Endothelial cell of umbilical vein (primary cell): ENCODE measurements at regions not wholly inside any gene's neighbourhood (a gene's known extent, or its start where the extent isn't known, plus 50 kb on each side); places are given as distances from the start of the nearest gene placed in this dataset.

Source experiments
- EZH2 ChIP-seq: IDR thresholded peaks from 2 replicates; pipeline ENCODE4 v1.6.1; 2012; ENCODE audit warnings: borderline replicate concordance, low read depth, mild to moderate bottlenecking, moderate library complexity, low read length, inconsistent platforms; ENCODE audit not compliant: severe bottlenecking
- POLR2A ChIP-seq: IDR thresholded peaks from 2 replicates; pipeline ENCODE4 v1.6.1; 2012; ENCODE audit warnings: low read depth, mild to moderate bottlenecking, control low read depth, low read length
- TF ChIP-seq, protein P1 (sequence below), 2 donors: IDR thresholded peaks; 1 replicate in 1 of 2; 2 replicates in 1 of 2; pipeline ENCODE4 v1.5.1; 2011; ENCODE audit warnings: low read length in 2 of 2, mild to moderate bottlenecking in 2 of 2, moderate library complexity in 2 of 2, control low read depth in 1 of 2, inconsistent platforms in 1 of 2, low read depth in 1 of 2; ENCODE audit not compliant: insufficient read depth in 1 of 2; ENCODE audit errors: extremely low read depth in 1 of 2

DNA sequence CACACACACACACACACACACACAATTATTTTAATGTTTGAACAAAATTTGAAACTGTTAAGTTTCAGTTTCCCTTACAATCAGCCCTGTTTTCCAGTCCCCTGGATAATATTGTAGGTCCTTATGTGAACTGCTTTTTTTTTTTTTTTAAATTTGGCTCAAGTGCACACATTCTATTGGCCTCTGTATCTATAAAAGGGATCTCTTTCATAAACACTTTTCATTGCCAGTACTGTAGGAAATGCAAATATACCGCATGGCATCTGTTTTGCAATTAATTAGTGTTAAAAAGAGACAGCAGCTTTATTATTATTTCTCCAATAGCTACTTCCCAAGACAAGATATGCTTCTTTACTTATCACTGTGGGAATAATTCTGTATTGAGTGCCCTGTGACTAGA is 738.7 kb downstream of the EPHA4 start:
- TF ChIP-seq, protein P1, sequence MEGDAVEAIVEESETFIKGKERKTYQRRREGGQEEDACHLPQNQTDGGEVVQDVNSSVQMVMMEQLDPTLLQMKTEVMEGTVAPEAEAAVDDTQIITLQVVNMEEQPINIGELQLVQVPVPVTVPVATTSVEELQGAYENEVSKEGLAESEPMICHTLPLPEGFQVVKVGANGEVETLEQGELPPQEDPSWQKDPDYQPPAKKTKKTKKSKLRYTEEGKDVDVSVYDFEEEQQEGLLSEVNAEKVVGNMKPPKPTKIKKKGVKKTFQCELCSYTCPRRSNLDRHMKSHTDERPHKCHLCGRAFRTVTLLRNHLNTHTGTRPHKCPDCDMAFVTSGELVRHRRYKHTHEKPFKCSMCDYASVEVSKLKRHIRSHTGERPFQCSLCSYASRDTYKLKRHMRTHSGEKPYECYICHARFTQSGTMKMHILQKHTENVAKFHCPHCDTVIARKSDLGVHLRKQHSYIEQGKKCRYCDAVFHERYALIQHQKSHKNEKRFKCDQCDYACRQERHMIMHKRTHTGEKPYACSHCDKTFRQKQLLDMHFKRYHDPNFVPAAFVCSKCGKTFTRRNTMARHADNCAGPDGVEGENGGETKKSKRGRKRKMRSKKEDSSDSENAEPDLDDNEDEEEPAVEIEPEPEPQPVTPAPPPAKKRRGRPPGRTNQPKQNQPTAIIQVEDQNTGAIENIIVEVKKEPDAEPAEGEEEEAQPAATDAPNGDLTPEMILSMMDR (IDR thresholded peaks at IDR 0.05; ENCODE audit: extremely low read depth in 1 of 2, insufficient read depth in 1 of 2, low read depth in 1 of 2, low read length in 2 of 2) = no peak
- TF ChIP-seq EZH2 = no peak
- no peak for TF ChIP-seq POLR2A
